SK-N-MC (cell line): ENCODE measurements at regions not wholly inside any gene's neighbourhood (a gene's known extent, or its start where the extent isn't known, plus 50 kb on each side); places are given as distances from the start of the nearest gene placed in this dataset.

Experiments used
- EZH2 ChIP-seq: fragments of 200-600 bp; sonication (generic); IDR thresholded peaks from one replicate; pipeline ENCODE4 v1.6.1; 2017; ENCODE audit warnings: antibody characterized with exemption
- FOXP2 ChIP-seq: optimal IDR thresholded peaks from 2 replicates; pipeline ENCODE3; 2011; ENCODE audit warnings: mild to moderate bottlenecking, moderate library complexity; ENCODE audit not compliant: insufficient read depth; ENCODE audit errors: extremely low read length, control extremely low read depth
- POLR2AphosphoS5 ChIP-seq: IDR thresholded peaks from 2 replicates; pipeline ENCODE4 v1.6.1; 2012; ENCODE audit warnings: mild to moderate bottlenecking, low read depth, low read length, borderline replicate concordance

DNA sequence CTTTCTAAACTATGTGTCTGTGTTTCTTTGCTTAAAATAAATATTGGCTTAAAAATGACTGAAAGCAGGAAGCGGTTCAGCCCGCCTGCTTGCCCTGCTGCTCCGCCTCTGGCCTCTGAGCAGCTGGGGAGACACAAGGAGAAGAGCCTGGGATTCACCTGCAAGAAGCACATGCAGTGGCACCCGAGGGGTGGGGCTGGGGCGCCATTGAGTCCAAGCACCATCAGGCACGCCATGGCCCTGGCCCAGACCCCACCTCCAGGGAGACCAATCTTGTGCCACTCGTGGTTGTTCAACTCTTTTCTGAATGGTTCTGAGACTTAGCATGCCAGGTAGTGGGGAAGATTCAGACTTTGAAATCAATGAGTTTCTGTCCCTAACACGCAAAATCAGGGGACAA is 495.5 kb upstream of the MYT1L start:
- TF ChIP-seq POLR2AphosphoS5 (no peak), EZH2 (no peak), FOXP2 (no peak)
